ENCODE measurements at regions not wholly inside any gene's neighbourhood (a gene's known extent, or its start where the extent isn't known, plus 50 kb on each side); places are given as distances from the start of the nearest gene placed in this dataset.

DNA sequence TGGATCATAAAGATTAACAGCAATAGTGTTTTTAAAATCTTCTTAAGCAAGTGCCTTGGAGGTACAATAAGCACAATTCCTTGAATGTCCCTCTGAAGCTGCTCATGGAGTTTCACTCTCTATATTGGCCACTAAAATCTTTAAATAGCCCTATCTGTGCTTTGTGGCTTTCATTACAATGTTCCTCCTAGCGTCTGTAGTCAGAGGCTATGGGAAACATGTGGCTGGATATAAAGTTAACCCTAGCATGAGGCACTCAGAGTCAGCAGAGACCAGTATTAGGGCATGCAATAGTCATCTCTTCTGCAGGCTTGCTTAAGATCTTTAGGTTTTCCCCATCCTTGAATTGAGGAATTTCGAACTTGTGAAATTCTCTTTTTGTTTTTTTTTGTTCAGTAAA is 668.2 kb downstream of the CDH11 start:
- DNase-seq = no peak

DNA sequence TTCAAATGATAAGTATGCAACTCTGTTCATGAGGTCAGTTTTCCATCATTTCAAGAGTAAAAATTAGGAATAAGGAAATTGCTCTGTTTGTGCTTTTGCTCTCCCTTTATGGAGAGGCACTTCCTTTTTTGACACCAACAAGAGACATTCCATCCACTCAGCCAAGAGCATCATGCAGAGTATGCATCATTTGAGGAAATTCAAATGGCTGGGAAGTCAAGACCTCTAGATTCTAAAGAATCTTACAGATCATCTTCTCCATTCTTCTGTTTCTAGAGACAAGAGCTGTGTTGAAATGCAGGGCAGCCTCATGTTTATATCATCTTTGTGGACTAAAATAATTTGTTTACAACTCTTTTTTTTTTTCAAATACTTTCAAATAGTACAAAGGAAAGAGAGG is 669.4 kb downstream of the CDH11 start:
- DNase-seq = no peak

DNA sequence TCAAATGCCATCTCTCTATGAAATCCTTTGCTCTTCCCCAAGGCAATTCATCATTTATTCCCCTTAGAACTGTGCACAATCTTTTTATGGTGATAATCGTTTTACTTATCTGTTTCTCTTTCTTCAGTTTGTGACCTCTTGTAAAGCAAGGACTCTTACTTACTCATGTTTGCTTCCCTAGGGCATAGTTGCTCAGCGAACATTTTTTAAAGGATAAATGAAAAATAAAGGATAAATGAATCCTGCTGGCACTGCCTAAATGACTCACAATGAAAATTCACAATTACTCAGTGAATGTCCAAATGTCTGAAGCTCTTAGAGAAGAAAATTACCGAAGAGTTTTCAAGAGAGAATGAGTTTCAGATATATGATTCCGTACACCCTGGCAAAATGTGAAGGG is 671.7 kb downstream of the CDH11 start:
- DNase-seq = no peak

DNA sequence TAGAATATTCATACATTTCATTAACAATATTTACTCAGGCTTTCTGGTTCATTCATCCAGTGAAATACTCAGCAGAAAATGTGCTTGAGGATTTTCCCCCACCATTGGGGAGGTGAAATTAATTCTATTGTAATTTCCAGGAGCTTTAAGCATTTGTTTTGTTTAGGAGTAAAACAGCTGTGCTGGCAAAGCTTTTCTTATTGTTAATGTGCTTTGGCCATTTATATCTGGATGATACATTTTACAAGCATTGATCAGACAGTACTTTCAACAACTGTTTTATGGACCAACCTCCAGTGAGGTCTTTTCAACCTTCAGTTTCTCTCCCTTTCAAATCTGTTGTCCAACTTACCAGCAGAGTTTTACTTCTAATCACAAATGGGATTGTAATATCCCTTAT is 672.4 kb downstream of the CDH11 start:
- no peak for DNase-seq

DNA sequence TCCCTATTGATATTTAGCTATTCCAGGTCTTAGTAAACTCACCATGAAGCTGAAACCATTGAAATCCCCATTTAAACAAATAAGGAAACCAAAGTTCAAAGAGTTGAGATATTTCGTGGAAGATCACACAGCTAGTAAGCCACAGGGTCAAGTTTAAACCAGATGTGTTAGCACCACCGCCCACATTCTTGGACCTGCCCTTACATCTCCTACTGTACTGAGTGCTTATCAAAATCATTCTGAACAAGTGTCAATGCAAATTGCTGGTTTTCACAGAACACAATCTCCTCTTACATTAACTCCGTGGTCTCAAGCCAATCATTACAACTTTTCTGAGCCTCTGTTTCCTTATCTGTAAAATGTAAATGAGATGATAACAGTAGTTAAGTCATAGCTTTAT is 676.2 kb downstream of the CDH11 start:
- DNase-seq = no peak

DNA sequence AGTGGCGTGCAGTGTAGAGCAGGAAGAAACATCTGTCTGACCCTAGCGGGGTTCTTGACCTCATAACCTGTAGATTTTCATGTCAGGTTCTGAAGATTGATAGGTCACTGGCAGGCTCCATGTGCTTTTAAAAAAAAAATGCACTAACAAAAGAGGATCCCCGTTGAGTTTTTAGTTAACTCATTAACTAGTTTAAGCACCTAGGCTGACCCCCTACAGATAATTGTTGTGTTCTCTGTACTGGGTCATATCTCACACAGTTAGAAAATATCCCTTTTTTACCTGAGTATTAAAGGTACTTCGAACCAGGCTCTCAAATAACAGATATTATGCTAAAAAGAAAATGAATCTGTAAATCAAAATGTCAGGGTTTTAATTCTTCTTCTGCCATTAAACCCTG is 676.6 kb downstream of the CDH11 start:
- no peak for DNase-seq

DNA sequence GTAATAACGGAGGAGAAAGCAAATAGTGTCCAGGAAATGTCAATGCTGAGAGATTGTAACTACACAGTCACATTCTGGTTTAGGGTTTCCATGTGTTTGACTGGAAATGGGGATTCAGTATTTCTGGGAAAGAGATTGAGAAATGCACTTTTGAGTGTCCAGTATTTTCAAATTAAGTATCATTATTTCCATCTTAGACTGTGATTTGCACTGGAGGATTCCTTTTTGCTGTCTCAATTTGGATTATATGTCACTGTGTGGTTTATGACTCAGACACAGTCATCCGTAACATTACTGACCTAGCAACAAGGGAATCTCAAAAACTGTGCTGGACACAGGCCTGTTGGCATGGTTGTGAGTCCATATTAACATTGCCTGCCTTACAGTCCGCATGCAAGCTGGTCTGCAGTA is 681.4 kb downstream of the CDH11 start:
- no peak for DNase-seq

DNA sequence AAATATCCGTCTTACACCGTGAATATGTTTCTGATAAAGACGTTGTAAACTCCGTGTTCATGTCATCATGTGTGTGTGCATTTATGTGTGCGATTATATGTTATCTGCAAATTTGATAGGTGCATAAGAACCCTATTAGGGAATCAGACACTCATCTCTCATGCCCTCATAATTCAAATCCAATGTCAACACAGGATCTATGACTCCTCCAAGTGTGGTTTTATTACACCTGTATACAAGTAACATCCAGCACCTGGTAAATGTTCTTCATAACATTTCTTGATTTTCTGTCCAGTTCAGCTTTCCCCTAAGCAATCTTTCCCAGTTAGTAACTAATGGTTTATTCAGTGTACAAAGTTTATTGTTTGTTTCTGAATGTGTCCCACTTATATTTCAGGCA is 681.9 kb downstream of the CDH11 start:
- DNase-seq = no peak

DNA sequence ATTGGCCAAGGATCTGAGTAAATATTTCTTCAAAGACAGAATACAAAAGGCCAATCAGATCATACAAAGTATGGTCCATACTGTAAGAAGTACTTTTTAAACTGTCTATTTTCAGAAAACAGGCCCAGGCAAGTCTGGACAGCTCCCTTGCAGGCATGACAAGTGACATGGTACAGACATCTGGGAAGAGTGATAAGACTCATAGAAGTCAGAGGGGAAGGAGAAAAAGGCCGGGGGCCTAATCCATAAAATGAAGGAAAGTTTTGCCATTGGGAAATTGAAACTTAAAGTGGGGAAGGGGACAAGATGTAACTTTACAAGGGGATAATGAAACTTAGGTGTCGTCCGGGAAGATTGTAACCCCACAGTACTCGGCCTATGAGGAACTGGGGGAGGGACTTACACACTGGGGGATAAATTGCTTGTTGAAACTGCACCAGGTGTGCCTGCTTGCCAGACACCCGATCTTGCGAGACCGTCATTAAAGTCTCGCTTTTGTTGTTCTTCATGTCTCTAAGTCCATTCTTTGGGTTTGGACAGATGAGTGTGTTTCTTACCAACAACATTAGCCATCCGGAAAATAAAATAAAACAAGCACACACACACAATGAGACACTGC is 684.0 kb downstream of the CDH11 start:
- no peak for DNase-seq

DNA sequence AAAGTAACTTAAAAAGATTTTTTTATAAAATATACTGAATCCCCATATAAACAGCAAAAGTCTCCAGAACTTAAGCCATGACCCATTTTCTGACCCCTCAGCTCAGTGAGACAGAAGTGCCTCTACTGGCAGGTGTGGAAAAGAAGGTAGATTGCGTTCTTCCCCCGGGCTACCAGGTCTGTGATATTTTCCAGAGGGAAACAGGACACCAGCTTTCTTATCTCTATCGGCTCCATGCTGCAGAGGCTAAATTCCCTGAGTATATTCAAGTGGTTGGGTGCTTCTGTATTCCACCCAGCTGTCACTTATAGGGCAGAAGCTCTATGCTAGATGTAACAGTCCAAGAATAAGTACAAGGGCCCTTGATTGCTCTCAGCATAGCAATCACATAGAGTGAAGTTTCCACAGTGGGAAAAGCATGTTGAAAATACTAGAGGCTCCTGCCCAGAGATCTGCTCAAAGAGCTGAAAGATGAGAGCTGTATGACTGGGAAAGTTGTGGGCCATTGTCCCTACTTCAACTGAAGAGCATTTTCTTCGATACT is 687.3 kb downstream of the CDH11 start:
- DNase-seq = no peak

DNA sequence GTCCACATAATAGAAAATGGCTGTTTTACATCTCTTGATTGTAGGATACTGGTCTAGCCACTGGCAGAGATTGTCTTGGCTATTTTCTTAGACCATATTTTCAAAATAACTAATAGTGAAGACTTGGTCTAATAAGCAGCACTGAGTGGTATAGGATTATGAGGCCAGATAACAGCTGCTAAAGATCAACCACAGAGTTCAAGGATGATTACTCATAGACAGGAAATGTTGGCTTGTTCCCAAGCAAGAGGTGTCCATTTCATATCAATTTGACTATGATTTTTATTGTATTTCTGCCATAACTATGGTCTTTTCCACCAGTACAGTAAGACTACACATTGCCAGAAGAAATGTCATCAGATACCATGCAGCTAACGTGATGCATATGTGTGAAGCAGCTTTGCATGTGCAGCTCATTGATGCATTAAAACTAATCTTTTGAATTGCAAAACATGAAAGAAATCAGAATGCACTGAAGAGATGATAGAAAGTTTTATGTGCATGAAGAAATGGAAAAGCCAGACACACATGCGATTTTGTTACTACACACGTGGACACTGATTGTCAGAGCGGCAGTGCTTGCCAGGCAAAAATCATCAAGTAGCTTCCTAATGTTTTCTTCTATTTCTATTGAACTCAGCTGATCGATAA is 693.3 kb downstream of the CDH11 start:
- DNase-seq = no peak

DNA sequence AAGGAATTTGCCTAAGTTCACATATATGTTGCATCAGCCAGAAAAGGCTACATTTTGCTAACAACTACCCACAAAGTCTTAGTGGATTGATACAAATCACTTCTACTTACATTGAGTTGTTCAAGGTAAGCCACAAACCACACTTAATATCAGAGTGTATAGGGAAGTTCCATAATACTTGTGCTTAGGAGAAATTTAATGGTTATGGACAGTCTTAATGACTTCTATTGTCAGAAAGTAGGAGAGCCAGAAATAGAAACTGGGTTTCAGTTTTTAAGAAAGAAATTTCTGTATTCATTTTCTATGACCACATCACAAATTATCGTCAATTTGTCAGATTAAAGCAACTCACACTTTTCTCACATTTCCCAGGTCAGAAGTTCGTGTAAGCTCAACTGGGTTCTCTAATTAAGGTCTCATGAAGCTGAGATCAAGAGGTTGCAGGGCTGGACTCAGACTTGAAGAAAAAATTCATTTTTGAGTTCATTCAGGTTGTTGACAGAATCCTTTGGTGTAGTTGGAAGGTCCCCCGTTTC is 695.7 kb downstream of the CDH11 start:
- DNase-seq = no peak

DNA sequence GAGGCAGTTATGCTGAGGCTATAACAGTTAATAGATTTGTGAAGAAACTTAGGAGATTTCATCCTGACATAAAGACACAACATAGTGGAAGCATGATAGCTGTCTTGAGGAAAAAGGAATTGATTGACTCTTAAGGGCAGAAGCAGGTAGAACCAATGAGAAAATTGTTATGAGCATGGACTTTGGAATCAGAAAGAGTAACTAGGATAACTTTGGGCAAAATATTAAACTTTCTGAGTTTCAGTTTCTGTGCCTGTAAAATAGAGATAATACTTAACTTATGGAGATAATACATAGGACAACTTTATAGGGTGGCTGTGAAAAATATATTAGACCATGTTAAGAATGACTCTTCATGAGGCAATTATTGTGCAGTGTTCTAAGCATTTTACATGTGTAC is 696.5 kb downstream of the CDH11 start:
- DNase-seq = no peak

DNA sequence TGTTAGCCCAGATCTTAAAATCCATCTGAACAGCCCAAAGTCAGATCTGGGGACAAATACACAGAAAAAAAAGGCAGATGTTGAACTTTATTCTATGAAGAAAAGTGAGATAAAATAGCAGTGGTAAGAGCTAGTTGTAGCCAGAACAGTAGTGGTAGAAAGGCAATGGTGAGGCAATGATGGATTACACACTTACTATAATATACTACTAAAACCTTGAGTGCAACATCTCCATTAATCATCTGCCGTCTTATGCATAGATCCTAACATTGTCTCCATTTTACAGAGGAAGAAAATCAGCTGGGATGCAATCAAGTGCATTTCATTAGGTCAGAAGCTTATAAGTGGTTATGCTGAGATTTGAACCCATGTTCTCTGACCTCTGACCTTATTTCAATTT is 699.6 kb downstream of the CDH11 start:
- DNase-seq = no peak

DNA sequence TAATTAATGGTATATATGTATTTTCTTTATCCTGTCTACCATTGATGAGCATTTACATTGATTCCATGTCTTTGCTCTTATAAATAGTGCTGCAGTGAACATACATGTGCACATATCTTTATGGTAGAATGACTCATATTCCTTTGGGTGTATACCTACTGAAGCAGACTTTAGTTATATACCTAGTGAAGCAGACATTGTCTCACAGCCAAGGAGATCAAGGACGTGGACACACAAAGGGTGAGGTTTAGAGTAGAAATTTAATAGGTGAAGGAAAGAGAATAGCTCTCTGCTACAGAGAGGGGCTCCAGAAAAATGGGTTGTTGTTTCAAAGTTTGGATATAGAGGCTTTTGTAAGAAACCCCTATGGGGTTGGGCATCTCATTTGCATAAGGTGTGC is 700.3 kb downstream of the CDH11 start:
- no peak for DNase-seq

DNA sequence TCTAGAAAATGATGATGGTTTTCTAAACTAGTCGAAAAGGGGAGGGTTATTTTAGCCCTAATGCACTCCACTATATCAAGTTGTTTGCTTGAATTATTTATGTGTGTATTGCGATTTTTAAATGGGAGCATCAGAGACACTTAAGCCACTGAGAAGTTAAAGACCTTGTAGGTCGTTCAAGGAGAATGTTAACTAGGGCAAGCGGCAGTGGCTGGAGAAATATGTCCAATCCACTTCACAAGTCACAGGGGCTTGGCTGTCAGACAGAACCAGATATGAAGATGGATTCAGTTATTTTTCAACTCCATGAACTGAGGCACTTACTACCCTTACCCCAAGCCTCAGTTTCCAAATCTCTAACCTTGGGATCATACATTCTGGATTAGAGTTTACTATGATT is 702.0 kb downstream of the CDH11 start:
- DNase-seq = no peak

DNA sequence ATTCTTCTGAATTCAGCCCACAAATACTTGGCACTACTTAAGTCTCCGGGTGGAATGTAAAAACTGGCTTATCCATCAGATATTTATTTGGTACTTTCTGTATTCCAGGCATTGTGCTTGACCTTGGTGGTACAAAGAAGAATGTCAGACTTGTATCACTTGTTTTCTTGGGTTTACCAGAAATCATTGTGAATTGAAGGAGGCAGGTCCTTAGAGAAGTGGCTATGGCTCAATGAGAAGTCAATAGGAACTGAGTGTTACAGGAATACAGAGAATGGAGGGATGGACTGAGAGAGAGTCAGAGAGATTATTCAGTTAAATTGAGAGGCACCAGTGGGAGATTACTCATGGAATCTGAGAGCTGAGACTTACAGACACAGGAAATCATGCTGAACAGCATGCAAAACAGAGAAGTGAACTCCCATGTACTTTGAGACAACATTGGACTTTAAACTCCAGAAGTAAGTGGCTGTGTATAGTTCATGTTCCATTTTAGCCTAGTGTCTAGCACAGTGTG is 704.1 kb downstream of the CDH11 start:
- no peak for DNase-seq

DNA sequence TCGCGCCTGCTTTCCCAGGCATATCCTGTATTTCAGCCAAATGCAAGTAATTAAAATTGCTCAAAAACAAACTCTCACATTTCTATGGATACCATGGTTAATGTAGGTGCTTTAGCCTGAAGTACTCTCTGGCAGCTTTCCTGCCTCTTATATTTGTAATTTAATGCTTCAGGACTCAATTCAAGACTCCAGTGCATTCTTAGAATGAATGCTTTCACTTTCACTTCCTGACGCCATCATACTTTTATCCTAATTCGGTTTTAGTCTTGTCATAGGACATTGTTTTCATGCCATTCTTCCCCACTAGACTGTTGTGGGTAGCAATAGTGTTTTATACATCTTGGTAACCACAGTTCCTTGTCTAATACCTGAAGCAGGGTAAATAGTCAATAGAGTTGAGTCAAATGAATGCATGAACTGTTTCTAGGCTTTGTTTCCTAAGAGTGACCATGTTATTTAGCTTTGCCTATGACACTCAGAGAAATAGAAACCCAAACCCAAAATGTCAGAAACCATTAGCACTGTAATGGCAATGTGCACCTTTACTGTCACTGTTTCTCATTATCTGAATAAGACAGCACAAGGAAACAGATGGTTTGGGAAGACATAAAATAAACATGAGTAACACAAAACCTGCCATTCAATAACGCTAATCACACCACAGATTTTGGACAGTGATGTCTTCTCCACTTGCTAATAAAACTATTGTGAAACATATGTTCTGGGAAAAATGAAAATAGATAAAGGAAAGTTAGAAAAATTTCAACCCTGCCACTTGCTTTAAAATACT is 705.5 kb downstream of the CDH11 start:
- no peak for DNase-seq

DNA sequence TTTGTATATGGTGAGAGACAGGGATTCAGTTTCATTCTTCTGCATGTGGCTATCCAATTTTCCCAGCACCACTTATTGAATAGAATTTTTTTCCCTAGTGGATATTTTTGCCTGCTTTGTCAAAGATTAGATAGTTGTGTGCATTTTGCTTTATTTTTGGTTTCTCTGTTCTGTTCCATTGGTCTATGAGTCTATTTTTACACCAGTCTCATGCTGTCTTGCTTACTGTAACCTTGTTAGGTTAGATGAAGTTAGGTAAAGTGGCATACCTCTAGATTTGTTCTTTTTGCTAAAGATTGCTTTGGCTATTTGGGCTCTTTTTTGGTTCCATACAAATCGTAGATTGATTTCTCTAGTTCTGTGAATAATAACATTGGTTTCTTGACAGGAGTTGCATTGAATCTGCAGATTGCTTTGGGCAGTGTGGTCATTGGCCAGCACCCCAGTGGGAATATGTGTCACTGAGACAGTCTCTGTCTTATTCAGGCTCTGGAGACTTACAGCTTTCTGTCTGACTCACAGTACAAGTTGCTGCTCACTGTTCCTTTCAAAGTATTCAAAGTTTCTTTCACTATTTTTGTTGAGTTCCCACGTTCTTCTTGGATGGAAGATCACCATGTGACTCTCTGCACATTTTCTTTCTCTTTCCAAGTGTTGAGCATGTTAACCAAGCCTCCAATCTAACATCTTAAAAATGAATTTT is 709.1 kb downstream of the CDH11 start:
- DNase-seq = no peak

DNA sequence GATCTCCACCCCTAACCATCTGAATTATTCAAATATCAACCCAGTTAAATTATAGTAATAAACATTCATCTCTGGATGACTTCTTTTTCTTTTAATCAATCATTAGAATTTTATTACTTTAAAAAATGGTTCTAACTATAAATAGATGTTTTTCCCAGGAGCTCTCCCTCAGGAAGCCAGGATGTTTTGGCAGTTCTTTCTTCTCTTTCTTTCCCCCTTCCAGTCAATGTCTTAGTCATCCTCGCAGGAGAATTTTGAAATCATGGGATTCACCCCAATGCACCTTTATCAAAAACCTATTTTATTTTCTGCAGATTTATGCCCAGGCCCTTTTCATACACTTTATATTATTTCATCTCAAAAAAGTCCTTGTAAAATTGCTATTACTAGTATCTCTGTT is 711.6 kb downstream of the CDH11 start:
- DNase-seq = no peak

DNA sequence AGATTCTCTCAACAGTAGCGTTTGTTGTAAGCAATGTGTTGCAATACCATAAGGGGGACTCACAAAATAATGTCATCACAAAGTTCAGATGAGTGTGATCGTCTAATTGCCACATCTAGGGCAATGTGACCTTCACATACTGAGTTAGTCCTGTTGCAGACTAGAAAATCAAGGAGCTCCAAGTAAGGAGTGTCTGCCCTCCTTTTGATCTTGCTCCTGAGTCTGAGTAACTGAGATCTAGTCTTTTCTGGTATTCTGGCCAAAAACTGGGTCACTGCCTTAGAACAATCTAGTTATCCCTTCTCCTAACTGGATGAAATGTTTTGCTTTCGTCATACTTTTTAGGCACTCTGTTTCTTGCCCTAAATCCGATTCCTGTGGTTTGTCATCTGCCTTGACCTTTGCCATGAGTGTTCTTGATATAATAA is 712.1 kb downstream of the CDH11 start:
- DNase-seq = no peak

DNA sequence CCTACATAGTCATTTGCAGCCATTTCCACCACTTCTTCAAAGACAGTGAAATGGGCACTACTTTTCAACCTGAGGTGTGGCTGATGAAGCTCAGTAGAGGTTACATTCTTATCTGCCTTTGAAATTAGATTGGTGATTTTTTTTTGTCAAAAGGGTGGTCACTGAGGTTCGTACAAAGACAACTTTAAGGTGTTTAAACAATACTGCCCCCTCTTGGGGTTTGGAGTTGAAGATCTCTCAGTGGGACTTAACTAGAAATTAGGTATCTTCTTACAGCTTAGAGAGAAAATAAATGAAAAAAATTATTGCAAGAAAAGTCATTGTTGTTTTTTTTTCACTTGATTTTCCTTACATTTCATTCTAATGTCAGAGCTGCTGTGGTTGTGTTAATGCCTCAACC is 713.2 kb downstream of the CDH11 start:
- DNase-seq = no peak

DNA sequence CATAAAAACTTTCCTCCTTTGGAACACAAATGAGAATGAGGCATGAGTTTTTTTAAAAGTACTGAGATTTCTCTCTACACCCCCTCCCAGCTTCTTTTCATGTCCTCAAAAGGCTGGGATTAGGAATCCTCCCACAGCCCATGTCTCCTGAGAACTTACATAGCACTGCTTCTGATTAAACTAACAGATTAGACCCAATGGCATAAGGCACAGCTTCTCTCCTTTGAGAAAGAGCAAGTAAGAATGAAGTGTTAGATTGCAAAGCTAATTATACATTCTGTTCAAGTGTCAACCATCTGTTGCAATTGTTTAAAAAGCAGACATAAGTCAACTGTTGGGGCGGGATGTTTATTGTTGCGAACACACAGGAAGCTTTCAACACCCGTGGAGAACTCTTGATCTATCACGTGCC is 715.1 kb downstream of the CDH11 start:
- no peak for DNase-seq

Data from suppressor macrophage treated with lipopolysaccharide for 1 hour (primary cell).